Ishikawa (cell line): ENCODE measurements at regions not wholly inside any gene's neighbourhood (a gene's known extent, or its start where the extent isn't known, plus 50 kb on each side); places are given as distances from the start of the nearest gene placed in this dataset.

Source experiments
- CEBPB ChIP-seq: IDR thresholded peaks from 2 replicates; pipeline ENCODE4 v1.6.1; 2012
- CREB1 ChIP-seq: IDR thresholded peaks from 2 replicates; pipeline ENCODE4 v1.6.1; 2012; ENCODE audit warnings: low read depth
- EGR1 ChIP-seq: IDR thresholded peaks from 2 replicates; pipeline ENCODE4 v1.6.1; 2012
- EP300 ChIP-seq: IDR thresholded peaks from 2 replicates; pipeline ENCODE4 v1.6.1; 2012; ENCODE audit warnings: borderline replicate concordance
- FOXM1 ChIP-seq: IDR thresholded peaks from 2 replicates; pipeline ENCODE4 v1.6.1; 2012; ENCODE audit warnings: low read depth, borderline replicate concordance
- MAX ChIP-seq: IDR thresholded peaks from 2 replicates; pipeline ENCODE4 v1.6.1; 2012
- NFIC ChIP-seq: IDR thresholded peaks from 2 replicates; pipeline ENCODE4 v1.6.1; 2012
- RAD21 ChIP-seq: IDR thresholded peaks from 2 replicates; pipeline ENCODE4 v1.6.1; 2012; ENCODE audit warnings: low read depth
- TAF1 ChIP-seq: IDR thresholded peaks from 2 replicates; pipeline ENCODE4 v1.6.1; 2012; ENCODE audit warnings: low read depth, mild to moderate bottlenecking
- TCF12 ChIP-seq: IDR thresholded peaks from 2 replicates; pipeline ENCODE4 v1.6.1; 2012; ENCODE audit warnings: low read depth
- TEAD4 ChIP-seq: IDR thresholded peaks from 2 replicates; pipeline ENCODE4 v1.6.1; 2012
- YY1 ChIP-seq: IDR thresholded peaks from 2 replicates; pipeline ENCODE4 v1.6.1; 2012; ENCODE audit warnings: low read depth
- ZBTB7A ChIP-seq: IDR thresholded peaks from 2 replicates; pipeline ENCODE4 v1.6.1; 2012; ENCODE audit warnings: low read depth
- TF ChIP-seq, protein P1 (sequence below): IDR thresholded peaks from 2 replicates; pipeline ENCODE4 v1.6.1; 2012; ENCODE audit warnings: low read depth, mild to moderate bottlenecking
- TF ChIP-seq, protein P2 (sequence below): IDR thresholded peaks from 2 replicates; pipeline ENCODE4 v1.6.1; 2012

- TF ChIP-seq EP300 (no peak), ZBTB7A (no peak), YY1 (no peak), EGR1 (no peak), CREB1 (no peak), TEAD4 (no peak)
- TF ChIP-seq, protein P1, sequence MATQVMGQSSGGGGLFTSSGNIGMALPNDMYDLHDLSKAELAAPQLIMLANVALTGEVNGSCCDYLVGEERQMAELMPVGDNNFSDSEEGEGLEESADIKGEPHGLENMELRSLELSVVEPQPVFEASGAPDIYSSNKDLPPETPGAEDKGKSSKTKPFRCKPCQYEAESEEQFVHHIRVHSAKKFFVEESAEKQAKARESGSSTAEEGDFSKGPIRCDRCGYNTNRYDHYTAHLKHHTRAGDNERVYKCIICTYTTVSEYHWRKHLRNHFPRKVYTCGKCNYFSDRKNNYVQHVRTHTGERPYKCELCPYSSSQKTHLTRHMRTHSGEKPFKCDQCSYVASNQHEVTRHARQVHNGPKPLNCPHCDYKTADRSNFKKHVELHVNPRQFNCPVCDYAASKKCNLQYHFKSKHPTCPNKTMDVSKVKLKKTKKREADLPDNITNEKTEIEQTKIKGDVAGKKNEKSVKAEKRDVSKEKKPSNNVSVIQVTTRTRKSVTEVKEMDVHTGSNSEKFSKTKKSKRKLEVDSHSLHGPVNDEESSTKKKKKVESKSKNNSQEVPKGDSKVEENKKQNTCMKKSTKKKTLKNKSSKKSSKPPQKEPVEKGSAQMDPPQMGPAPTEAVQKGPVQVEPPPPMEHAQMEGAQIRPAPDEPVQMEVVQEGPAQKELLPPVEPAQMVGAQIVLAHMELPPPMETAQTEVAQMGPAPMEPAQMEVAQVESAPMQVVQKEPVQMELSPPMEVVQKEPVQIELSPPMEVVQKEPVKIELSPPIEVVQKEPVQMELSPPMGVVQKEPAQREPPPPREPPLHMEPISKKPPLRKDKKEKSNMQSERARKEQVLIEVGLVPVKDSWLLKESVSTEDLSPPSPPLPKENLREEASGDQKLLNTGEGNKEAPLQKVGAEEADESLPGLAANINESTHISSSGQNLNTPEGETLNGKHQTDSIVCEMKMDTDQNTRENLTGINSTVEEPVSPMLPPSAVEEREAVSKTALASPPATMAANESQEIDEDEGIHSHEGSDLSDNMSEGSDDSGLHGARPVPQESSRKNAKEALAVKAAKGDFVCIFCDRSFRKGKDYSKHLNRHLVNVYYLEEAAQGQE = no peak
- TF ChIP-seq, protein P2, sequence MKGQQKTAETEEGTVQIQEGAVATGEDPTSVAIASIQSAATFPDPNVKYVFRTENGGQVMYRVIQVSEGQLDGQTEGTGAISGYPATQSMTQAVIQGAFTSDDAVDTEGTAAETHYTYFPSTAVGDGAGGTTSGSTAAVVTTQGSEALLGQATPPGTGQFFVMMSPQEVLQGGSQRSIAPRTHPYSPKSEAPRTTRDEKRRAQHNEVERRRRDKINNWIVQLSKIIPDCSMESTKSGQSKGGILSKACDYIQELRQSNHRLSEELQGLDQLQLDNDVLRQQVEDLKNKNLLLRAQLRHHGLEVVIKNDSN = no peak
These were observed 183.3 kb downstream of the JCAD start for GRCh38 chr10:29876008-29876555.

- TF ChIP-seq TCF12 (no peak), ZBTB7A (no peak)
These were observed 184.6 kb downstream of the JCAD start for GRCh38 chr10:29874606-29875269.

DNA sequence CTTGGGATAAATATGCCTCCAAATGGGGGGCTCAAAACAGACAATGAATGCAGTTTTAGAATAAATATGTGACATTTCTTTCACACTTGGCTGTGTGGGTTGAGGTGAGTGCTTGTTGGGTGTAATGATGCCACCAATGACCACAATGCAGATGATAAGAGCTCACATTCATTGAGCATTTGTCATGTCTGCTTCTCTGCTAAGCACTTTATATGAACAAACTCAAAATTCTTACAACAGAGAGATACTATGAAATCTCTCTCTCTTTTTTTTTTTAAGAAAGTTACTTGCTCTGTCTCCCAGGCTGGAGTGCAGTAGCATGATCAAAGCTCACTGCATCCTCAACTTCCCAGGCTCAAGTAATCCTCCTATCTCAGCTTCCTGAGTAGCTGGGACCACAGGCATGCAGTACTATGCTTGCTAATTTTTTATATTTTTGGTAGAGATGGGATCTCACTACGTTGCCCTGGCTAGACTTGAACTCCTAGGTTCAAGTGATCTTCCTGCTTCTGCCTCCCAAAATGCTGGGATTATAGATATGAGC is 185.4 kb downstream of the JCAD start:
- TF ChIP-seq, protein P2 = no peak
- TF ChIP-seq ZBTB7A = no peak

- no peak for TF ChIP-seq EP300
- TF ChIP-seq, protein P2 = no peak
- TF ChIP-seq CEBPB = no peak
- no peak for TF ChIP-seq ZBTB7A
These were observed 188.8 kb downstream of the JCAD start for GRCh38 chr10:29870522-29871044.

GRCh38 chr10:29869593-29869992 is 189.8 kb downstream of the JCAD start:
- TF ChIP-seq EP300 = no peak
- TF ChIP-seq TCF12 = no peak
- TF ChIP-seq FOXM1 = no peak
- no peak for TF ChIP-seq TEAD4
- no peak for TF ChIP-seq ZBTB7A

DNA sequence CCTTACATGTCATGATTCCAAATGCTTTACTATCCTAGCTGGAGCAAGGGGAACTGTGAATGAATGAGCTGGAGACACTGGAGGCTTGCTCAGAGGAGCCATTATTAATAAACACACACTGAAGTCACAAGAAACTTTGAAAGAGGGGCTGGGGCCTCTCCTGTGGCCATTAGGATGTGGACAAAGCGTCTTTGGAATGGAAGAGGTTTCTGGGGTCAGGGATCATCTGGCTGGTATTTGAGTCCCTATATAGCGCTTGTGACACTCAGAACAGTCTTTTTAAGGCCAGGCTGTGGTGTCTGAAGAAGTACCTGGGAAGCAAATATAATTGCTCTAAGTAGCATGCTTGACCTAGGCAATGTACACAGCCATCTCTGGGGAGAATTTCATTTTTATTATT is 193.0 kb downstream of the JCAD start:
- no peak for TF ChIP-seq CREB1
- no peak for TF ChIP-seq MAX
- TF ChIP-seq EP300 = no peak
- no peak for TF ChIP-seq YY1
- TF ChIP-seq NFIC = no peak
- TF ChIP-seq, protein P1 = no peak
- no peak for TF ChIP-seq ZBTB7A
- TF ChIP-seq EGR1 = no peak
- no peak for TF ChIP-seq TEAD4
- TF ChIP-seq RAD21 = no peak
- TF ChIP-seq TCF12 = no peak
- TF ChIP-seq TAF1 = no peak
- TF ChIP-seq, protein P2 = no peak
- no peak for TF ChIP-seq CEBPB
- TF ChIP-seq FOXM1 = no peak
